Fibroblast of lung (primary cell): ENCODE measurements at regions not wholly inside any gene's neighbourhood (a gene's known extent, or its start where the extent isn't known, plus 50 kb on each side); places are given as distances from the start of the nearest gene placed in this dataset.

Experiments used
- DNase-seq, 2 donors: peaks; one replicate each; pipeline versions ENCODE4 v3.0.0 to v3.0.0-alpha.2; 2010; ENCODE audit warnings: low read depth in 2 of 2
- H2AFZ ChIP-seq: 2 replicates; pipeline ENCODE4 v1.5.1; 2012; ENCODE audit warnings: low read length, control low read depth, inconsistent platforms
- H3K27ac ChIP-seq: 2 replicates; pipeline ENCODE4 v1.5.1; 2011; ENCODE audit warnings: low read length, control low read depth; ENCODE audit not compliant: insufficient read depth
- H3K27me3 ChIP-seq: 2 replicates; pipeline ENCODE4 v1.5.1; 2011; ENCODE audit warnings: mild to moderate bottlenecking, low read length; ENCODE audit not compliant: control insufficient read depth, insufficient read depth
- H3K36me3 ChIP-seq: 2 replicates; pipeline ENCODE4 v1.5.1; 2011; ENCODE audit warnings: low read length; ENCODE audit not compliant: control insufficient read depth, insufficient read depth
- H3K4me1 ChIP-seq: 2 replicates; pipeline ENCODE4 v1.5.1; 2011; ENCODE audit warnings: low read length; ENCODE audit not compliant: control insufficient read depth, insufficient read depth; ENCODE audit errors: extremely low read depth
- H3K4me2 ChIP-seq: 2 replicates; pipeline ENCODE4 v1.5.1; 2011; ENCODE audit warnings: low read length, control low read depth; ENCODE audit not compliant: insufficient read depth; ENCODE audit errors: extremely low read depth
- H3K4me3 ChIP-seq, 4 experiments: fragments of 200-600 bp in 1 of 4; sonication (generic) in 1 of 4; replicated peaks in 1 of 4; 2 replicates each; pipeline ENCODE4 v1.5.1; 2011 to 2016; ENCODE audit warnings: low read length in 4 of 4, low read depth in 3 of 4, mild to moderate bottlenecking in 3 of 4, control low read depth in 2 of 4, inconsistent platforms in 1 of 4, mixed read lengths in 1 of 4; ENCODE audit not compliant: insufficient read depth in 1 of 4; ENCODE audit errors: control extremely low read depth in 1 of 4
- H3K79me2 ChIP-seq: 2 replicates; pipeline ENCODE4 v1.5.1; 2012; ENCODE audit warnings: mild to moderate bottlenecking, low read length, inconsistent platforms; ENCODE audit not compliant: control insufficient read depth, insufficient read depth
- H3K9ac ChIP-seq: 2 replicates; pipeline ENCODE4 v1.5.1; 2011; ENCODE audit warnings: mild to moderate bottlenecking, low read length, control low read depth; ENCODE audit not compliant: insufficient read depth
- H3K9me3 ChIP-seq: 2 replicates; pipeline ENCODE4 v1.5.1; 2012; ENCODE audit warnings: low read depth, low read length; ENCODE audit not compliant: control insufficient read depth, insufficient read depth
- H4K20me1 ChIP-seq: 2 replicates; pipeline ENCODE4 v1.5.1; 2011; ENCODE audit warnings: low read length; ENCODE audit not compliant: control insufficient read depth, insufficient read depth; ENCODE audit errors: extremely low read depth
- EZH2 ChIP-seq: IDR thresholded peaks from 2 replicates; pipeline ENCODE4 v1.5.1; 2012; ENCODE audit warnings: low read length, control low read depth, mild to moderate bottlenecking; ENCODE audit errors: missing control alignments
- TF ChIP-seq, protein P1 (sequence below), 2 donors: IDR thresholded peaks in 1 of 2; conservative IDR thresholded peaks in 1 of 2; 1 replicate in 1 of 2; 2 replicates in 1 of 2; pipeline ENCODE4 v1.5.1; 2011 to 2012; ENCODE audit warnings: low read length in 2 of 2, control low read depth in 1 of 2, inconsistent platforms in 1 of 2, low read depth in 1 of 2, mild to moderate bottlenecking in 1 of 2

DNA sequence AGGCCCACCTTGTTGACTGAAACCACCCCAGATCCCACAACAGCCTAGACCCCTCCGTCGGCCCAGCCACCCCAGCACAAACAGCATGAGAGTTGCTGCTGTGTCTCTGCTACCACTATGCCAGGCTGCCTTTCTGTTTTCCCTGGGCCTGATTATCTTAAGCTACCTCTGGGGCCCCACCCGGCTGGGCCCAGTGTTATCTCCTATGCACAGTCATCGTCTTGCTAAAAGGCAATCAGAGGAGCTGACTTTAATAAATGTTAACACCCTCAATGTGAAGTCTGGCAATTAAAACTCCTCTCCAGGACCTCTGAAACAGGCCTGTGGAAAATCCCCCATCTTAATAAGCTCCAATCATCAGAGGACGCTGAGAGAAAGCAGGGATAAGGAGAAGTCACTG, 144.9 kb downstream of the FAM114A2 start:
- Histone ChIP-seq H3K79me2 (no peaks in the 10 kb centered on the region), H4K20me1 (no peaks in the 10 kb centered on the region), H3K27ac (no peak overlapping the region), H2AFZ (no peak overlapping the region), H3K36me3 (no peaks in the 10 kb centered on the region), H3K4me3 (no peak overlapping the region), H3K27me3 (no peaks in the 10 kb centered on the region), H3K4me1 (no peaks in the 10 kb centered on the region), H3K9ac (no peak overlapping the region), H3K4me2 (no peak overlapping the region), H3K9me3 (no peaks in the 10 kb centered on the region)
- no peak for DNase-seq
- TF ChIP-seq EZH2: no peak
- TF ChIP-seq, protein P1, sequence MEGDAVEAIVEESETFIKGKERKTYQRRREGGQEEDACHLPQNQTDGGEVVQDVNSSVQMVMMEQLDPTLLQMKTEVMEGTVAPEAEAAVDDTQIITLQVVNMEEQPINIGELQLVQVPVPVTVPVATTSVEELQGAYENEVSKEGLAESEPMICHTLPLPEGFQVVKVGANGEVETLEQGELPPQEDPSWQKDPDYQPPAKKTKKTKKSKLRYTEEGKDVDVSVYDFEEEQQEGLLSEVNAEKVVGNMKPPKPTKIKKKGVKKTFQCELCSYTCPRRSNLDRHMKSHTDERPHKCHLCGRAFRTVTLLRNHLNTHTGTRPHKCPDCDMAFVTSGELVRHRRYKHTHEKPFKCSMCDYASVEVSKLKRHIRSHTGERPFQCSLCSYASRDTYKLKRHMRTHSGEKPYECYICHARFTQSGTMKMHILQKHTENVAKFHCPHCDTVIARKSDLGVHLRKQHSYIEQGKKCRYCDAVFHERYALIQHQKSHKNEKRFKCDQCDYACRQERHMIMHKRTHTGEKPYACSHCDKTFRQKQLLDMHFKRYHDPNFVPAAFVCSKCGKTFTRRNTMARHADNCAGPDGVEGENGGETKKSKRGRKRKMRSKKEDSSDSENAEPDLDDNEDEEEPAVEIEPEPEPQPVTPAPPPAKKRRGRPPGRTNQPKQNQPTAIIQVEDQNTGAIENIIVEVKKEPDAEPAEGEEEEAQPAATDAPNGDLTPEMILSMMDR (conservative IDR thresholded peaks at IDR 0.05 in 1 of 2, IDR thresholded peaks at IDR 0.05 in 1 of 2; ENCODE audit: low read depth in 1 of 2, low read length in 2 of 2): no peak

DNA sequence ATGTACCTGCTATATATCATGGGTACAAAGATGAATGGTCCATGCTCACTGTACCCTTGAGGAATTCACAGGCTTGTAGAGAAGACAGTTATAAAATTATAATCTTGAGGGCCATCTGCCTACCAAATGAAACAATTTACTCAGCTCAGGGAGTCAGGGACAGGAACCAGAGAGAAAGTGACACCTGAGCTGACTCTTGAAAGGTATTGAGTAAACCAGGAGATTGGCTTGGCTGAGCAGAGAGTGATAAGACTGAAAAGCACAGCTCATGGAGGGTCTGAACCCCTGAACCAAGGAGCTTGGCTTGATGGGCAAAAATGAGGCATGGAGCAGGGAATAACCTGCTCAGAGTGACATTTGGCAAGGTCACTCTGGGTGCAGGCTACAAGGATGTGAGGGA, 147.3 kb downstream of the FAM114A2 start:
- Histone ChIP-seq H3K4me2 (no peak overlapping the region), H3K36me3 (no peaks in the 10 kb centered on the region), H3K9me3 (no peaks in the 10 kb centered on the region), H3K4me3 (no peak overlapping the region), H2AFZ (no peak overlapping the region), H3K27ac (no peak overlapping the region), H3K27me3 (no peaks in the 10 kb centered on the region), H3K4me1 (no peaks in the 10 kb centered on the region), H3K9ac (no peak overlapping the region), H4K20me1 (no peaks in the 10 kb centered on the region), H3K79me2 (no peaks in the 10 kb centered on the region)
- TF ChIP-seq, protein P1 (conservative IDR thresholded peaks at IDR 0.05 in 1 of 2, IDR thresholded peaks at IDR 0.05 in 1 of 2; ENCODE audit: low read depth in 1 of 2, low read length in 2 of 2): no peak
- TF ChIP-seq EZH2: no peak
- no peak for DNase-seq

GRCh38 chr5:153888781-153889180, 149.9 kb downstream of the FAM114A2 start:
- Histone ChIP-seq H3K27me3 (no peaks in the 10 kb centered on the region), H4K20me1 (no peaks in the 10 kb centered on the region), H3K4me1 (no peaks in the 10 kb centered on the region), H3K4me3 (no peak overlapping the region), H3K9me3 (no peaks in the 10 kb centered on the region), H3K79me2 (no peaks in the 10 kb centered on the region), H3K27ac (no peak overlapping the region), H3K4me2 (no peak overlapping the region), H2AFZ (no peak overlapping the region), H3K9ac (no peak overlapping the region), H3K36me3 (no peaks in the 10 kb centered on the region)
- DNase-seq: no peak
- TF ChIP-seq EZH2: no peak
- TF ChIP-seq, protein P1 (conservative IDR thresholded peaks at IDR 0.05 in 1 of 2, IDR thresholded peaks at IDR 0.05 in 1 of 2; ENCODE audit: low read depth in 1 of 2, low read length in 2 of 2): no peak
